Heart left ventricle (tissue), 16 donors: ENCODE measurements at regions not wholly inside any gene's neighbourhood (a gene's known extent, or its start where the extent isn't known, plus 50 kb on each side); places are given as distances from the start of the nearest gene placed in this dataset.

Experiments
- ATAC-seq, 4 donors: fragments of 200-7000 bp; cut with Tn5 transposase; one replicate each; pipeline ENCODE4 v1.9.1; 2020 to 2022; ENCODE audit warnings: moderate library complexity in 4 of 4, mild to moderate bottlenecking in 3 of 4, moderate number of reproducible peaks in 1 of 4
- DNase-seq, 5 donors: peaks; one replicate each; pipeline ENCODE4 v3.0.0-alpha.2; 2020
- H3K27ac ChIP-seq, 12 donors: fragments of 200-600 bp; sonication (generic) in 4 of 12; one replicate each; pipeline versions ENCODE4 v1.5.0 to v1.8.0; 2016 to 2022; ENCODE audit warnings: mild to moderate bottlenecking in 2 of 12
- H3K27me3 ChIP-seq, 9 donors: fragments of 200-600 bp; sonication (generic) in 2 of 9; one replicate each; pipeline versions ENCODE4 v1.5.1 to v1.8.0; 2016 to 2022; ENCODE audit warnings: mild to moderate bottlenecking in 3 of 9
- H3K36me3 ChIP-seq, 9 donors: fragments of 200-600 bp; sonication (generic) in 2 of 9; one replicate each; pipeline versions ENCODE4 v1.5.0 to v1.8.0; 2018 to 2022; ENCODE audit warnings: mild to moderate bottlenecking in 2 of 9
- H3K4me1 ChIP-seq, 12 donors: fragments of 200-600 bp; sonication (generic) in 4 of 12; one replicate each; pipeline versions ENCODE4 v1.5.0 to v1.8.0; 2016 to 2022; ENCODE audit warnings: mild to moderate bottlenecking in 3 of 12
- H3K4me3 ChIP-seq, 12 donors: fragments of 200-600 bp; sonication (generic) in 4 of 12; one replicate each; pipeline versions ENCODE4 v1.5.0 to v1.8.0; 2017 to 2022; ENCODE audit warnings: mild to moderate bottlenecking in 9 of 12, moderate library complexity in 4 of 12
- H3K9me3 ChIP-seq, 12 donors: fragments of 200-600 bp; sonication (generic) in 4 of 12; one replicate each; pipeline versions ENCODE4 v1.5.0 to v1.8.0; 2016 to 2022; ENCODE audit warnings: mild to moderate bottlenecking in 1 of 12
- POLR2A ChIP-seq, 2 donors: fragments of 450-650 bp; IDR thresholded peaks; one replicate each; pipeline ENCODE4 v1.6.1; 2017; ENCODE audit warnings: antibody characterized with exemption in 2 of 2, mild to moderate bottlenecking in 2 of 2, moderate library complexity in 2 of 2
- WGBS, 4 donors: extraction: QIAGEN DNeasy Blood & Tissue Kit in 2 of 4; methylation state at CpG; one replicate each; pipeline versions ENCODE4 v1.1.5 to v1.1.7; 2013 to 2018; 5-methylcytosine and 5-hydroxymethylcytosine counted together
- intact Hi-C, 10 donors: fragments of 100-400 bp; cut with DNase I; formaldehyde crosslinking; loops; one replicate each; pipeline versions ENCODE4 v1.11.1 to v1.14.2; 2022
- TF ChIP-seq, protein P1 (sequence below), 12 donors: fragments of 200-600 bp; sonication (generic) in 4 of 12; IDR thresholded peaks; one replicate each; pipeline versions ENCODE4 v1.5.0 to v1.8.0; 2018 to 2022; ENCODE audit warnings: antibody characterized with exemption in 12 of 12, mild to moderate bottlenecking in 5 of 12
- donor health status: ischemic (EF 13 %, LVEDD 7.1; RV severe dilation, severe dysfunction).
- donor health status: healthy with polysubstance abuse.
- donor health status: DM: no; HTN: yes; CAD: no.
- donor health status: DM: no; HTN: no; CAD: no.
- donor health status: ischemic (EF 25% LVEDD 6.9; RV normal size, moderate dysfunction).
- donor health status: ischemic (EF 25% LVEDD 5.7; RV mildly dilated, moderate dysfunction).
- donor health status: healthy.
- donor health status: DM: yes; HTN: yes; CAD: no.
- donor health status: ischemic (EF 35%, LVEDD 5.7; RV mildly dilated, moderate dysfunction).
- donor health status: nonischemic (EF 11% LVEDD 7.7; RV severe dilation, severe dysfunction).
- donor health status: DM: yes; HTN: yes; CAD: no.
- donor health status: PGD.
- donor health status: ischemic (EF 29% LVEDD 5.4; RV normal size, mild dysfunction).
- donor health status: nonischemic (EF 23%, LVEDD 6.1; RV moderate dilation, normal function).

DNA sequence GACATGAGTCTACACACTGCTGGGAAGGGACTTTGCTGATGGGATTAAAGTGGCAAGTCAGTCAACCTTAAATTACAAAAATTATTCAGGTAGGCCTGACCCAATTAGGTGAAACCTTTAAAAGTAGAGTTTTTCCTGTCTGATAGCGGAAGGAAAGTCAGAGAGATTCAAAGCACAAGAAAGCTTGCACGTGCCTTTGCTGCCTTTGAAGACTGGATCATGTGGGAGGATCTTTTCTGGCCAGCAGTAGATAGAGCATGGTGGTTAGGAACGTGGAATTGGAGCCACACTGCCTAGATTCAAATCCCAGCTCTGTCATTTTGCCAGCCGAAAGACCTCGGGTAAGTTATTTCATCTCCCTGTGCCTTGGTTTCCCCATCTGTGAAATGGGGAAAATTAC is 265.8 kb upstream of the PROK2 start:
- no peaks in the 10 kb centered on the region for H3K36me3 ChIP-seq
- TF ChIP-seq, protein P1, sequence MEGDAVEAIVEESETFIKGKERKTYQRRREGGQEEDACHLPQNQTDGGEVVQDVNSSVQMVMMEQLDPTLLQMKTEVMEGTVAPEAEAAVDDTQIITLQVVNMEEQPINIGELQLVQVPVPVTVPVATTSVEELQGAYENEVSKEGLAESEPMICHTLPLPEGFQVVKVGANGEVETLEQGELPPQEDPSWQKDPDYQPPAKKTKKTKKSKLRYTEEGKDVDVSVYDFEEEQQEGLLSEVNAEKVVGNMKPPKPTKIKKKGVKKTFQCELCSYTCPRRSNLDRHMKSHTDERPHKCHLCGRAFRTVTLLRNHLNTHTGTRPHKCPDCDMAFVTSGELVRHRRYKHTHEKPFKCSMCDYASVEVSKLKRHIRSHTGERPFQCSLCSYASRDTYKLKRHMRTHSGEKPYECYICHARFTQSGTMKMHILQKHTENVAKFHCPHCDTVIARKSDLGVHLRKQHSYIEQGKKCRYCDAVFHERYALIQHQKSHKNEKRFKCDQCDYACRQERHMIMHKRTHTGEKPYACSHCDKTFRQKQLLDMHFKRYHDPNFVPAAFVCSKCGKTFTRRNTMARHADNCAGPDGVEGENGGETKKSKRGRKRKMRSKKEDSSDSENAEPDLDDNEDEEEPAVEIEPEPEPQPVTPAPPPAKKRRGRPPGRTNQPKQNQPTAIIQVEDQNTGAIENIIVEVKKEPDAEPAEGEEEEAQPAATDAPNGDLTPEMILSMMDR (IDR thresholded peaks at IDR 0.05): no peak
- no peak for TF ChIP-seq POLR2A (IDR thresholded peaks at IDR 0.05)
- DNase-seq: no peak
- H3K4me1 ChIP-seq: no peaks in the 10 kb centered on the region
- no peak overlapping the region for H3K4me3 ChIP-seq
- no peak for ATAC-seq
- H3K9me3 ChIP-seq: no peaks in the 10 kb centered on the region
- no peak overlapping the region for H3K27ac ChIP-seq
- WGBS, 4 donors: 88 to 94% (median 93%) methylated on average over 5 of the region's 5 CpGs
- intact Hi-C loops: no loop called here
- no peaks in the 10 kb centered on the region for H3K27me3 ChIP-seq

GRCh38 chr3:72050048-72050632 is 265.2 kb upstream of the PROK2 start:
- intact Hi-C loops: no loop called here
- Histone ChIP-seq H3K27me3 (no peaks in the 10 kb centered on the region), H3K4me3 (no peak overlapping the region), H3K36me3 (no peaks in the 10 kb centered on the region), H3K4me1 (no peaks in the 10 kb centered on the region), H3K9me3 (no peaks in the 10 kb centered on the region), H3K27ac (no peak overlapping the region)
- no peak for DNase-seq
- TF ChIP-seq, protein P1 (IDR thresholded peaks at IDR 0.05): no peak
- no peak for TF ChIP-seq POLR2A (IDR thresholded peaks at IDR 0.05)
- WGBS, 4 donors: 82 to 84% (median 83%) methylated on average over 6 of the region's 6 CpGs
- ATAC-seq: no peak

GRCh38 chr3:72049300-72049699 is 264.4 kb upstream of the PROK2 start:
- H3K4me3 ChIP-seq: no peak overlapping the region
- DNase-seq (no peak), ATAC-seq (no peak)
- peaks cover 0 to 5% (median 0%) of the 10 kb centered on the region in 12 donors for H3K4me1 ChIP-seq
- H3K9me3 ChIP-seq: no peaks in the 10 kb centered on the region
- H3K27ac ChIP-seq: no peak overlapping the region
- no peaks in the 10 kb centered on the region for H3K36me3 ChIP-seq
- TF ChIP-seq POLR2A (IDR thresholded peaks at IDR 0.05): no peak
- TF ChIP-seq, protein P1 (IDR thresholded peaks at IDR 0.05): no peak
- H3K27me3 ChIP-seq: no peaks in the 10 kb centered on the region
- 80 to 94% (median 88%) methylated on average over 1 of the region's 1 CpG for WGBS, 4 donors
- intact Hi-C loops: no loop called here

DNA sequence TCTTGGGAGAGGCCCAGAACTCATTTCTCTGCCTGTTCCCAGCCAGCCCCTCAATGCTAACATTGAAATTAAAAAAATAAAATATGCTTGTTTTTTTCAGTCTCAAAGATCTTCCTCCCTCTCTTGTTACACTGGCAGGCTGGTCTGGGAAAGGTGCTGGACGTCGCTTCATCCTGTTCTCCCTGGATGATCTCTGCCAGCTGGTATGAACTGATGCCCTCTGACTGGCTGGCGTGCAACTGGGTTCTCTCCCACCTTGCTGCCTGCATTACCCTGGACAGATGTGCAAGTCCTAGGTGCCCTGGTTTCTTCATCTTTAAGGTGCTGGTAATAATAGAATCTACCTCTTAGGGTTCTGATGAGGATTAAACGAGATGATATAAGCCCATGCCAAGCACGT is 263.9 kb upstream of the PROK2 start:
- Histone ChIP-seq H3K27ac (no peak overlapping the region), H3K4me1 (peaks cover 0 to 9% (median 0%) of the 10 kb centered on the region in 12 donors), H3K36me3 (no peaks in the 10 kb centered on the region), H3K4me3 (no peak overlapping the region), H3K9me3 (no peaks in the 10 kb centered on the region), H3K27me3 (no peaks in the 10 kb centered on the region)
- DNase-seq (no peak), ATAC-seq (no peak)
- intact Hi-C loops: no loop called here
- TF ChIP-seq, protein P1 (IDR thresholded peaks at IDR 0.05): no peak
- no peak for TF ChIP-seq POLR2A (IDR thresholded peaks at IDR 0.05)
- 79 to 94% (median 85%) methylated on average over 5 of the region's 5 CpGs for WGBS, 4 donors
